Breast epithelium (tissue), 3 donors: ENCODE measurements at regions not wholly inside any gene's neighbourhood (a gene's known extent, or its start where the extent isn't known, plus 50 kb on each side); places are given as distances from the start of the nearest gene placed in this dataset.

ENCODE experiments used
- POLR2A ChIP-seq: fragments of 450-650 bp; IDR thresholded peaks from one replicate; pipeline ENCODE4 v1.6.1; 2016; ENCODE audit warnings: antibody characterized with exemption, mild to moderate bottlenecking, moderate library complexity
- POLR2AphosphoS5 ChIP-seq, 3 donors: sonication (generic); formaldehyde crosslinking; IDR thresholded peaks; one replicate each; pipeline ENCODE4 v1.6.1; 2017; ENCODE audit warnings: antibody characterized with exemption in 3 of 3

GRCh38 chr20:55565096-55565773 lies 440.1 kb downstream of the CBLN4 start:
- TF ChIP-seq POLR2A (no peak), POLR2AphosphoS5 (IDR thresholded peaks at IDR 0.05) (no peak)
